ENCODE measurements at regions not wholly inside any gene's neighbourhood (a gene's known extent, or its start where the extent isn't known, plus 50 kb on each side); places are given as distances from the start of the nearest gene placed in this dataset.

- no peak for DNase-seq (ENCODE audit: low read depth)
Measured at GRCh38 chr16:6932871-6933385, 399.7 kb upstream of the RBFOX1 start.

- no peak for DNase-seq (ENCODE audit: low read depth)
Measured at GRCh38 chr16:6929868-6930267, 402.8 kb upstream of the RBFOX1 start.

- no peak for DNase-seq (ENCODE audit: low read depth)
Measured at GRCh38 chr16:6926762-6927161, 405.9 kb upstream of the RBFOX1 start.

GRCh38 chr16:6926341-6926740 lies 406.3 kb upstream of the RBFOX1 start:
- DNase-seq (ENCODE audit: low read depth), result no peak

DNA sequence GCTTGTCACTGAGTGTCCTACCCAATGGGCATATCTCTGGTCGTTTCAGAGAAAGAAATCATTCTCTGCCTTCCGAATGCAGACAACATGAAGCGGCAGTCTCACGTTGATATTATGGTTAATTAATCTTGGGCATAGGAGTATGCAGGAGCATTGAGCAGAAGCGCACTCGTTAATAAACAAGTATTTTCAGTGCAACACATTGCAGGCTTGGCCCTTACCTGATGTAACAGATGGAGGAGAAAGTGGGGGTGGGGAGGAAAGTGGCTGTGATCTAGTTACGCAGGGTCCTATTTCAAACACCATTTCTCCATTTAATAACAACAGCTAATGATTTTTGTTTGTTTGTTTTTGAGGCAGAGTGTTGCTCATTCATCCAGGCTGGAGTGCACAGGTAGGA lies 414.0 kb upstream of the RBFOX1 start:
- DNase-seq (ENCODE audit: low read depth), result no peak

DNA sequence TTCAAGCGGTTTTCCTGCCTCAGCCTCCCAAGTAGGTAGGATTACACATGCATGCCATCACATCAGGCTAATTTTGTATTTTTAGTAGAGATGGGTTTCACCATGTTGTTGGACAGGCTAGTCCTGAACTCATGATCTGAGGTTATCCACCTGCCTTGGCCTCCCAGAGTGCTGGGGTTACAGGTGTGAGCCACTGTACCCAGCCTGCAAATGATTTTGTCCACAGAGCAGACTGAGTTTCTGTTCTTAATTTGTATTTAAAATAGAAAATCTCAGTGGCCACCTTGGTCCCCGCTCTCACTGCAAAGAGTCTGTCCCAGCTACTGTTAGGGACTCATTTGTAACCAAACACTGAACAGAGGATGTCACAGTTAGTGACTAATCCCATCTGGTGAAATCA lies 415.7 kb upstream of the RBFOX1 start:
- no peak for DNase-seq (ENCODE audit: low read depth)

DNA sequence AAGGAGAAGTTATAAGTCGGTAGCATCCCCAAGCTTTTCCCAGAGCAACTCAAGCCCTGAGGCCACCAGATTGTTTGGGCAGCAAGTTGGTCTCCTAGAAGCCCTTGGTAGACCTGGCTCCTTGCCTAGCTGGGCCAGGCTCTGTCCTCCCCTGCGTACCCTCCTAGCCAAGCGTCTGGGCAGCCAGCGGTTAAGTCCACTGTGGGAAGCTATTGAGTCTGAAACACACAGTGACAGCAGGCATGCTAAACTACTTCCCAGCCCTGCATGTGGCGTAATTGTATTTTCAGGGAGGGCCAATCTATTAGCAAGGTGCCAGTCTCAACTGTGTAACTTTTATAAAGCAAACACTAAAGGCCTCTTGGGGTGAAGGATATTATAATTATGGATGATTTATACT lies 419.1 kb upstream of the RBFOX1 start:
- DNase-seq (ENCODE audit: low read depth), result no peak

GRCh38 chr16:6910301-6910700 lies 422.3 kb upstream of the RBFOX1 start:
- DNase-seq (ENCODE audit: low read depth), result no peak

DNA sequence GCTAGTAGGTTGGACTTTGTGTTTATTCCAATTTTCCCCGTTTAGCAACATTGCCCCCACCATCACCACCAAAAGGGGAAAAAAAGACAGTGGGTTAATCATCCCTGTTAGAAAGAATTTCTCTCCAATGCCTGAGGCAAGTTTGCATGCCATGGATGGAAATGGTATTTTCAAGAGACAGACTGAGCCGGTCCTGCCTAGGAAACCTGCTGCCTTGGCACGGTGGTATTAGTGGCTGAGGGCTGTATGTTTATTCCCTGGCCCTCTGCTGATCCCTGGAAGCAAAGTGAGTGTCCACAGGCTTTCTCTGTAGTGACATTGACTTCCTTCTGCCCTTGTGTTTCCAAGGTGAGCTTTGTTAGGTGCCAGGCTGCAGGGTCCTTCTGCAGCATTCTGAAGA lies 427.0 kb upstream of the RBFOX1 start:
- DNase-seq (ENCODE audit: low read depth), result no peak

GRCh38 chr16:6903671-6904070 lies 429.0 kb upstream of the RBFOX1 start:
- DNase-seq (ENCODE audit: low read depth), result no peak

DNA sequence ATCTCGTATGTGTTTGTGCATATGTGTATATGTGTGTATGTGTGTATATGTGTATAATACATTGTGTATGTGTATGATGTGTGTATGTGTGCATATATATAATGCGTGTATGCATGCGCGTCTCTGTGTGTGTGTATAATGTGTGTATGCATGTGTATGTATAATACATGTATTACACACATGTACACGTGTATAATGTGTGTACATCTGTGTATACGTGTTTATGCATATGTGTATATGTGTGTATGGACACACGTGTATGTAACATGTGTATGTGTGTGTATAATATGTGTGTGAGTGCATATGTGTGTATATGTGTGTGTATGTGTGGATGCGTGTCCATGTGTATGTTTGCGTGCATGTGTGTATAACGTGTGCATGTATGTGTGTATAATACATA lies 433.7 kb upstream of the RBFOX1 start:
- DNase-seq (ENCODE audit: low read depth), result no peak

- DNase-seq (ENCODE audit: low read depth), result no peak
Measured at GRCh38 chr16:6897876-6898485, 434.7 kb upstream of the RBFOX1 start.

GRCh38 chr16:6892966-6893365 lies 439.7 kb upstream of the RBFOX1 start:
- DNase-seq (ENCODE audit: low read depth), result no peak

GRCh38 chr16:6891496-6891895 lies 441.1 kb upstream of the RBFOX1 start:
- DNase-seq (ENCODE audit: low read depth), result no peak

DNA sequence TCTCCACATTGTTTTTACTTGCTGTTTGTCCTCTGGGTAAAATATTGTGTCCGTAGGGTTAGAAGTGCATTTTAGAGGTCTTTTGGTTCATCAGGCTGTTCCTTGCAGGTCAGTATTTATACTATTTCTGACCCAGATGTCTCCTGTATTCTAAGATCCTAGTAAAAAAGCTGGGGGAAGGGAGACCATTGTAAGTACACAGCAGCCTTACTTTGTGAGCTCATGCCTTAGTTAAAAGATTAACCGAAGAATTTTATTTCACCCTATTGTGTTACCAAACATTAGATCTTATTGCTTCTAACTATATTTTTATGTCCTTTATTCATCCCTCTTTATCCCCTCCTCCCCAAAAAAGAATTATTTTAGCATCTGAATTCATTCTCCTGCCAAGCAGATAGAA lies 444.1 kb upstream of the RBFOX1 start:
- no peak for DNase-seq (ENCODE audit: low read depth)

- DNase-seq (ENCODE audit: low read depth), result no peak
Measured at GRCh38 chr16:6884002-6884401, 448.6 kb upstream of the RBFOX1 start.

DNA sequence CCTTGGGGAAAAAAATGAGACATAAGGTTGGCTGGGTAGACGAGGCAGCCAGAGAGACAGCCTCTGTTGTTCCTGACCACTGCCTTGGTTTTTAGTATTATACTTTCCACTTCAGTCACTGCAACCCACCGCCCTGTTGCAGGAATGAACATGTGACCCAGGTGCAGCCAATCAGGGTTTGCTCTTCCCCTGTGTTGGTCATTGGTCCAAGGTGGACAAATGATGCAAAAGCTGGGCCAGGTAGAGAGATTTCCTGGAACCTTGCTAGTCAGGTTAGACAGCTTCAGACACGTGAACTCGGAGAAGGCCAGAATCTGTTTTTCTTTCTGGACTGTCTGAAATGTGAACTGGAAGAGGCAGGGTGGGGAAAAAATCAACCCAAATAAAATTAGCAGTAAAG lies 452.4 kb upstream of the RBFOX1 start:
- DNase-seq (ENCODE audit: low read depth), result no peak

- no peak for DNase-seq (ENCODE audit: low read depth)
Measured at GRCh38 chr16:6864671-6865070, 468.0 kb upstream of the RBFOX1 start.

- no peak for DNase-seq (ENCODE audit: low read depth)
Measured at GRCh38 chr16:6864244-6864643, 468.4 kb upstream of the RBFOX1 start.

GRCh38 chr16:6863135-6863534 lies 469.5 kb upstream of the RBFOX1 start:
- no peak for DNase-seq (ENCODE audit: low read depth)

DNA sequence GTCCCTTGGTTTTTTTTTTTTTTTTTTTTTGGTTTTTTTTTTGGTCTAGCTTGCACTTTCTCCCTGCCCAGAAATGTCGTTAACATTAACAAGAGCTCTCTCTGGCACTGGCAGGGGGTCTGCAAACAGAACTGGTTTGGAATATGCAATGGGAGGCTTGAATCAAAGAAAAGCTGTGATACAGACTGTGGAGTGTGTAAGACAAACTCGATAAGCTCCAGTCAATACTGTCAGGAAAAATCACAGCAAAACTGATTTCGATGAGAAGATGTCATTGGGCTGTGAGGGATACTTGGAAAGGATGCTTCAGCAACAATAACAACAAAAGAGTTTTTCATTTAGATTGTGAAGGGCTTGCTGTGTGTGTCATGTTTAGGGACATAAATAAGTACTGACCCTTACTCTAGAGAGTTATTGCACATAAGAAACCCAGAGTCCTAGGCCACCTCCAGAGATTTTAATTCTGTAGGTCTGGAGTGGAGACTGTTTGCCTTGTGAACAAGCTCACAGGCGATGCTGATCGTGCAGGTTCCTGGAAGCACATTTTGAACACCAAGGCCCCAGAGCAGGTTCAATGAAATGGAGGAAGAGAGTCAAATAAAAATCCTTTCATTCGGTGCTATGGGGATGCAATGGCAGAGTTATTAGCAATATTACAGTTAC lies 470.7 kb upstream of the RBFOX1 start:
- no peak for DNase-seq (ENCODE audit: low read depth)

GRCh38 chr16:6861135-6861814 lies 471.4 kb upstream of the RBFOX1 start:
- no peak for DNase-seq (ENCODE audit: low read depth)

GRCh38 chr16:6857575-6857974 lies 475.1 kb upstream of the RBFOX1 start:
- DNase-seq (ENCODE audit: low read depth), result no peak
